Left renal pelvis (tissue), 4 donors: ENCODE measurements at regions not wholly inside any gene's neighbourhood (a gene's known extent, or its start where the extent isn't known, plus 50 kb on each side); places are given as distances from the start of the nearest gene placed in this dataset.
"Not testable (repeated sequence)": the region's sequence is repeated elsewhere in the genome, so short reads cannot be mapped to it uniquely, and the experiment has no call there.

Source experiments
- DNase-seq, 4 donors: peaks; one replicate each; pipeline ENCODE4 v3.0.0-alpha.2; 2013; ENCODE audit warnings: low read depth in 4 of 4, low spot score in 3 of 4

DNA sequence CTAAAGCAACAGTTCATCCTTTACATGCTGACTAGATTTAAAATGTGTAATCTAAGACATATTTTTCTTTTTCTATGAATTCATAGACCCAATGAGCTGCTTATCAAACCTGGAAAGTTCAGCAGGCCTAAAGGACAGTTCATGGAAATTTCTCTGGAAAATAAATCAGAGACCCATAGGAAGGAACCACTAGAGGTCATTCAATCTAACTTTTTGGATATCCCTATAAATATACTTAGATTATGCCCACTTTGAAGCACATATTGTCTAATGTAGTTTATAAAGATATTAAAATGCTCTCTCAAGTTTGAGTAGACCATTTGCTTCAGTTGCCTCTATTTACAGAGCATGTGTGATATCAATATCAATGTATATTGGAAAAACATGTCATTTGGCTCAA, 473.0 kb downstream of the FAT4 start:
- no peak for DNase-seq

DNA sequence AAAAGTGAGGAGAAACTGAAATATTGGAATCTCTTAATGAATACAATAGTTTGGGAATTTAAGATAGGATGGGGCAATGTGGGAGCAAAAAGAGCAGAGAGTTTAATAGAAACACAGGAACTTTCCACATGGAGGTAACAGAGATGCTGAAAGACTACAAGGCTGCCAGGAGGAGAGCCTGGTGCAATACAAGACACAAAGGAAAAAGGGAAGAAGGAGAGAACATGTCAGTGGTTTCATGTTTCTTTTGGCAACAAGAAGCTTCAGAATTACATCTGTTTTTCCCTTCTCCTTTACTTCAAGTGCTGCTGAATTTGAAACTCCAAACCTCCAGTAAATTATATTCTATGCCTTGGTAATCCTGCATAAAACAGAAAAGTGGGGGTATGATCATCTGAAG, 474.3 kb downstream of the FAT4 start:
- no peak for DNase-seq

DNA sequence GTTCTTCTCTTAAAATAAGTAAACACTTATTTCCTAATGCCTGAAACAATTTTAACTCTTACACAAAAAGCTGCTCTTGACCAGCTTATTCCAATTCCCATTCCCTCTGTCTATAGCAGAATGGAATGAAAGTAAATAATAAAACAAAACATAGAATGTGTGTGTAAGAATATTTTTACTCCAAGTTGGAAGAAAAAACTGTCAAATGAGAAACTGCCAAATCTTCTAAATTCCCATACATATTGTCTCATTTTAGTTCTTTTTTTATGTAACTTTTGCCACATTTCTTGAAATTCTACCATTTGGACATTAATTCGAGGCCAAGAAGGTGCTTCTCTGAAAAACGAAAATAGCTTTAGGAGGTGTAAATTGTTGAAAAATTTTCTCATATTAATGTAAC, 477.1 kb downstream of the FAT4 start:
- DNase-seq = no peak

DNA sequence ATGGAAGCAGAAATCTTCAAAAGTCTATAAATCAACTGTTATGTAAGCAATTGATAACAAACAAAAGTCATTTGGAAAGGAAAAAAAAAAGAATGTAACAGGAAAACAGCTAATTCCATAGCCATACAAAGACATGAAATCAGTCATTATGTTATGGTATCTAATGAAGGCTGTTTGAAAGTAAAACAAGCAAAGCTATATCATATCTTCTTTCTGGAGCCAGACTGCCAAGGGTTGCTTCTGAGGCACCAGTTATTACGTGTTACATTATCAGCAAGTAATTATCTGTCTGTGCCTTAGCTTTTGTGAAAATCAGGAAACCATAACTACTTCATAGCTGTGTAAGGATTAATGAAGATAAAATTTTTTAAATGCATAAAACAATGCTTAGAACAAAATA, 480.2 kb downstream of the FAT4 start:
- DNase-seq = no peak

DNA sequence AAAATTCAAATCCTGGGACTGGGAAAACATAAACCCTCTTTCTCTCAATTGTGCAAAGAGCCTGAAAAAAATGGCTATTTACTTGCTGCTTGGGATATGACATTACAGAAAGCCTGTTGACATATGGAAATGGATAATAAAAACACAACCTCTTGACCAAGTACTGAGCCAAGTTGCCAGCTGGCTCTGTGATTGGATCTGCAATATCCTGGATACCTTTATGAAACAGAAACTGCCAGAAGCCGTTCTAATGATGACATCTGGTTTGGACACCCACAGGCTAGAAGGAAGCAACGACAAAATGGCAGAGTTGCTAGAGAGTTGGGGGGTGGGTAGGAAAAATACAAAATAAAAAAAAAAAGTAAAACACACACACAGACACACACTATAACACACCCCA, 481.4 kb downstream of the FAT4 start:
- DNase-seq = no peak

DNA sequence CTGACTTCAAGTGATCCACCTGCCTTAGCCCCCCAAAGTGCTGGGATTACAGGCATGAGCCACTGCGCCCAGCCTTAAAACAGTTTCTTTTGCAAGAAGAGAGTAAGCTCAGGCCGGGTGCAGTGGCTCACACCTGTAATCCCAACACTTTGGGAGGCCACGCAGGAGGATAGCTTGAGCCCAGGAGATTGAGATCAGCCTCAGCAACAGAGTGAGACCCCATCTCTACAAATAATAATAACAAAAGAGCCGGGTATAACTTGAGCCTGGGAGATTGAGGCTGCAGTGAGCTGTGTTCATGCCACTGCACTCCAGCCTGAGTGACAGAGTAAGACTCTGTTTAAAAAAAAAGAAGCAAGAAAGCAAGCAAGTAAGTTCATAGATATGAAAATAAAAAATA, 482.9 kb downstream of the FAT4 start:
- not testable (repeated sequence) for DNase-seq

DNA sequence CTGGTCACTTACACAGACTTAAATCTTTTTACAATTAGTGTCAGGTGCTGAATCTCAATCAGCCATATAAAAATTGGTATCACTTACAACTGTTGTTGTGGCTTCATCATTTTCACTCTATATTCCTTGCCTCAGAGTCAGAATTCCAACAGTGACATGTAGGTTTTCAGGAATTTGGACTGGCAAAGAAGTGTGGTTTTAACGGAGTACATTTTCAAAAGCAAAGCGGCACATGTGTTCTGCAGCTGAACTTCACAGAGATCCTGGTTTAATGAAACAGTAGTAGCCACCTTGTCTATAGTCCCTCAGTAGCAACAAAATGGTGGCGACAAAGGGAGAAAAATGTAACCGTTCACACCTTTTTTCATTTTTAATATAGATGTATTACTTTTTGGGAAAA, 486.6 kb downstream of the FAT4 start:
- DNase-seq = no peak

DNA sequence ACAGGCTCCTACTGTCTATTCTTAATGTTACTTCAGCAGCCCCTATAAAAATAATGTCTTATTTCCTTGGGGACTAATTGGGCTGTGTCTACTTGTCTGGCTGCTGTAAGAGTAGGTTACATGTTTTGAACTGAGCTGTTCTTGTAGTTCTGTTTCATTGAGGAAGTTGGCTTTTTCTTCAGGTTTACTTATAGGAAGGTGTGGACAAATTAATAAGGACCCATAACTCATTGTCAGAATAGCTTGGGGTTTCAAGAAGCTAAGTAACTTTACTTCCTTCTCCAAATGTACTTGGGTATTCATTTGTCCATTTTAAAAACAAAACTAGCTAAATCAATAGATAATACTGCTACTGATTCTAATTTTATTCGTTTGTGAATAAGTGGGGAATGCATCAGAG, 487.2 kb downstream of the FAT4 start:
- DNase-seq = no peak

DNA sequence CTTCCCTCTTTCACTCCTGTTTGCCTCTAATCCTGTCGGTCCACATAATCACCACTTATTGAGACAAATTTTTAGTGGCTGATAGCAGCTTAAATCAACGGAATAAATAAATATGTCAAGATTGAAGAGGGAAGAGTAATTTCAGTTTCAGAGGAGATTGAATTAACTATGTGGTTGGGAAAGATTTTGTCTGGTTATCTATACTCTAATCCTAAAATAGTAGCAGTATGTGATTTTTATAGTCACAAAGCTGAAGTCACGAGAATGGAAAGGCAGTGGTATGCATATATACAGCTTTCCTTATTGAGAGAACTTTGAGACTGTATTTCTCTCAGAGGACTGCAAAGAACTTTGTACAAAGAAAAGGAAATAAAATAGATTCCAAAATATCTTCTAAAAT, 493.3 kb downstream of the FAT4 start:
- DNase-seq = no peak

DNA sequence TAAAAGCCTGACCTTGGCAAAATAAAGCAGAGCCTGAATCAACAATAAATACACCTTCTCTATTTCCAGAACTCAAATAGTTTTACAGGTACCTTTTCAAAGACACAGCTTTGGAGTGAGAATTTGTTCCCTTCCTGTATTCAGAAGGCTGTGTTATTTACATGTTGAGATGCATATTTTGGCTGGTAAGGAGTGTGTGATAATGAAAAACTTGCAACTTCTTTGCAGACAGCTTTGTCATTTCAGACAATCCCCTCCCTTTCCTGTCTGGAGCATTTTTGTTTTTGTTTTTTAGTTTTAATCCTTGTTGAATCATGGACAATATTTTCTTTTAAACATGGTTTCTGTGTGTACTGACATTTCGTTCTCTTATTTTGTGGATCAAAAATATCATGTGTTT, 493.8 kb downstream of the FAT4 start:
- no peak for DNase-seq

DNA sequence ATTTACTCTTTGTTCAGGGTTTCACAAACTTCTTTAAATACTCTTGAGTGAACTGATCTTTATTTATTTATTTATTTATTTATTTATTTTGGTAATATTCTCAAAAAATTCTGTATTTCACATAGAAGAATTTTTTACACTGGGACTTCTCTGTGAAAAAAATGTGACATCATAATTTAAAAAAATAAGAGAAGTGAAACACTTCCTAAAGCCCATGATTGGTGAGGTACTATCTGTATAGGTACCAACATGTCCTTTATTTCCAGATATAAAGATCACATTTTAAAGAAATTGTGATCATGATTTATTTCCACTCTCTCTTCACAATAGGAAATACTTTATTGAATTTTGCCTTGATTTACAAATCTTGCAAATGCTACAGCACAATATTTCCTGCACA, 497.1 kb downstream of the FAT4 start:
- DNase-seq = no peak

DNA sequence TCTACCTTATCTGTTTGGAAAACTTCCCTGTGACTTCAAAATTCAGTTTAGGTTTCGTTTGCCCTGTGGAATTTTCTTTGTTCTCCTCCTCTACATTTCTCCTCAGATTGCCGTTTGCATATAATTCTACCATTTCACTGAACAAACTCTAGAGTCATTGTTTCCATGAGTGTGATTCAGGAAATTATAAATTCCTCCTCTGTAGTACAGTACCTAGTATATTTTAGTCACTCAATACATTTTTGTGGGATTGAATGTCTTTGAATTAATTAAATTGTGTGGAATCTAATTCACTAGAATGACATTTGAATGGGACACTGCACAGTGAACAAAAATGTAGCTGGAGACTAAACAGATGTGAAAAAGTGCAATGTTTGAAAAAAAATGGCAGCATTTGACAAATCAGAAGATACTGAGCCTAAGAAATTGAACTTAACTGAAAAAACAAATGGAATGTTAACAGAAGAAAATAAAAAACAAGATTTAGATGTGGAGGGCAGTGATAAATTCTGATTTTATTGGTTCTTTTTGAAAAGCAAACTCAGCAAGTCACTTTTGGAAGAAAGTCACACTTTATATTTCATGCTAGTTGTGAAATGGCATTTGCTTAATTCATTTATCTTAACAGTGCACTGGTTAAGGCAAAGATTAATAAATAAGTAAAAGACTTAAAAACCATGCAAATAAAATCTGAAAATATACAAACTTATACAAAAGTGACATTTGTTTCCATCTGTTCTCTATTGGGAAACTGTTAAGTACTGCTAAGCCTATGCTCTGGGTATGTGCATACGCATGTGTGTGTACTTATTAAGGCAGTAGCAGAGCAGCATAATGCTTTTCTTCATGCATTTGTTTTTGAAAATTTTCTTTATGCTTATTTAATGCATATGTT, 512.3 kb downstream of the FAT4 start:
- DNase-seq = no peak

DNA sequence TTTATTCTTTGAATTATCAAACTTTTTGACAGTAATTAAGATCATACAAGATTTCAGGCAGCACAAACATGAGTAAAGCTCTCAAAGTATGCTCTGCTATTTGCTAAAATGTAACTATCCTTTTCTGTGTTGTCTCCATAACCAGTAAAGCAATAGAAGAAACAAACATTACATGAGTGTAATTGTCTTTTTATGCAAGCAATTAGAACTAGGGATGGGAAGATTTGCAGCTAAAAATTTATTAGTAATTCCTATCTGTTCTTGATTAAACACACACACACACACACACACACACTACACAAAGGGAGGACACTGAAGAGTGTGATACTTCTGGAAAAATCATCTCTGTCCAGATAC, 512.9 kb downstream of the FAT4 start:
- DNase-seq = no peak

DNA sequence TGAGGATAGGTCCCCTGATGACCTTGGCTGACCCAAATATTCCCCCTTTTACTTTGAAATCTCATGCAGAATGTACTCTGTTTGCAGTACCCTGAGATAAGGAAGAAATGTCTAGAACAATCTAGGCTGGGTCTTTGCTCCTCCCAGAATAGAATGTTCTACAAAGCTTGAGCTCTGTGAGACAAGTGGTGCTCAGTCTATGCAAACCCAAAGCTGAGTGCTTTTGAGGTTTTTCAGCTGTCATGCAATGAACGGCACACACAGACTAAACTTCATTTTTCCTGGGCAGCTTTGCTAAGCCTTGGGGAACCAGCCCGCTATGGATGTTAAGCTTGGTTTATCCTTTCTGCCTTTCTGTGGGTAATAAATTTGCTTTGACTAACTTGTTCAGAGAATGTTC, 513.6 kb downstream of the FAT4 start:
- DNase-seq = no peak

DNA sequence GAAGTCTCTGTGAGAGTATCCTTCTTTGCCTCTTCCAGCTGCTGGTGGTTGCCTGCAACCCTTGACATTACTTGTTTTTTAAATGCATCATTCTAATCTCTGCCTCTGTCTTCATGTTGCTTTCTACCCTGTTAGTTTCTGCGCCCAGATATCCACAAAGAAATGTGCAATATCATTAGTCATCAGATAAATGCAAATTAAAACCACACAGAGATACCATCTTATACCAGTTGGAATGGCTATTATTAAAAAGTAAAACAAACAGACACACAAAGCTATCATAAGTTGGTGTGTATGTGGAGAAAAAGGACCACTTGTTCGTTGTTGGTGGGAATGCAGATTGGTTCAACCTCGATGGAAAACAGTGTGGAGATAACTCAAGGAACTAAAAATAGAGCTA, 517.4 kb downstream of the FAT4 start:
- no peak for DNase-seq

DNA sequence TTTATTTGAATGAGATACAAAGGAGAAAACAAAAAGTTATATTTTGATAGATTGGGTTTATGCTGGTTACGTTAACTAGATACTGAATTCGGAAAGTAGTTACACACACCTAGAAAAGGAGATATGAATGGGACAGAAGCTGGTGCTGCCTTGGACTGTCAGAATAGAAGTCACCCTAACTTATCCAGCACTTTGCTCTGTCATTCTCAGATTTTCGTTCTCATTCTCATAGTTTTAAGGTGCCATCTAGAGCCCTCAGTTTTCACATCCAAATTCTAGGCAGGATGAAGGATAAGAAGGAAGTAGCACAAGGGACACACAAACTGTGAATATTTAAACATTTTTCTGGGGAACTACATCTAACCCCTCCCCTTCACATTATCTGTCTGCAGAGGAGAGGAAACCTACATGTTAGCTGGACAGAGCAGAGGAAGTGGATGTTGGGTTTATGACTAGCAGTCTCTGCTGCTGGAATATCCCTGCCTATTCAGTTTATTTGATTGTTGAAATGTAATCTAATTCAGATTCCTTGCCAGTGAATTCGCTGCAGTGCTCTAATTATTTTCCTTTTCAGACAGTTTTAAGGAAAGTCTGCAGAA, 521.9 kb downstream of the FAT4 start:
- DNase-seq = no peak

DNA sequence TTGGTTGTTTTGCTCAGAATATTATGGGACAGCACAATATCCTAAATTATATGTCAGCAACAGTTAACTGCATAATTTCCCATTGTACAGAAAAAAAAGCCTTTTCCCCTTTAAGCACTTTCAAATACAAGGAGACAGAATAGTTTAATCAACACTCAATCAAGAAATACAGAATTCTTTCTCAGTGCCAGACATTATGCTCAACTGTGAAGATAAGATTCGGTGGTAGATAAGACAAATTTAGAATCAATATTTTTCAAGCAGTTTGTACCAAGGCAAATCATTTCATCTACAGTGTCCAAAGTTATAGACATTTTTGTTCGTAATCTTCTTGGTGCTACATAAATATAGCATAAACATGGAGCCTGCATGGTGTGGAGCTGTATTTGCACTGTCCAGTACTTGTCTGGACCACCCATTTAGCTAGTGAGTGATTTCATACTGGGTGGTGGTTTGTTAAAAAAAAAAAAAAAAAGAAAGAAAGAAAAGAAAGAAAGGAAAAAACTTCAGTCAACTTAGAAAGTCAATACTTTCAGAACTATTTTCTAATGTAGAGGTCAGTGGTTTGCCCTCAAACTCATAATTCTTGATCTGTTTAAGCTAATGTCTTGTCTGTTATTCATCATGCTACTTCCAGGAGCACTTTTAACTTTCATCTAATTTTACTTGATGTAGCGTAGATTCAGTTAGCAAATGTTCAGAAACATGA, 522.9 kb downstream of the FAT4 start:
- DNase-seq = no peak

DNA sequence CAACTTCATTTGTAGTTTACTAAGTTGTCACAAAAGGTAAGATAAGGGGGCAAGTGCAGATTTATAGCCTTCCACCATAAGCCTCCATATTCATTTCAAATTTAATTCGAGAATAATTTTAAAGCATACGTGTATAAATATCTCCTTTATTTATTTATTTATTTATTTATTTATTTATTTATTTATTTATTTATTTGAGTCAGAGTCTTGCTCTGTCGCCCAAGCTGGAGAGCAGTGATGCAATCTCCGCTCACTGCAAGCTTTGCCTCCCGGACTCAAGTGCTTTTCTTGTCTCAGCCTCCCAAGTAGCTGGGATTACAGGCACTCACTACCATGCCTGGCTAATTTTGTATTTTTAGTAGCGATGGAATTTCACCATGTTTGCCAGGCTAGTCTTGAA, 523.4 kb downstream of the FAT4 start:
- DNase-seq = no peak

DNA sequence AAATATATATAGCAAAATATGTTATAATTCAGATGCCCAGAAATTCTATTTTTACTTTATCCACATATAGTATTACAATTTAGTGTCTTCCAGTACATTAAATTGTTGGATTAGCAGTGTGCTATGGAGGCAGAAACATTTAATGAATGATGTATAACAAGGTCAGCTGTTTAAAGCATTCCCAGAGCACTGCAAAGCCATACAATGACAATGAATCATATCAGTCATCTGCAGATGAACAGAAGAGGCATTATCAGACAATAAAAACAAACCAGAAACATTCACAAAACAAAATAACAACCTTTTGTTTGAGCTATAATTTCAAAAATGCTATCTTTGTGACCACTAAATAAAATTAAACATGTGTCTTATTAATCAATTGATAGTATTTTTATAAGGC, 524.2 kb downstream of the FAT4 start:
- DNase-seq = no peak

DNA sequence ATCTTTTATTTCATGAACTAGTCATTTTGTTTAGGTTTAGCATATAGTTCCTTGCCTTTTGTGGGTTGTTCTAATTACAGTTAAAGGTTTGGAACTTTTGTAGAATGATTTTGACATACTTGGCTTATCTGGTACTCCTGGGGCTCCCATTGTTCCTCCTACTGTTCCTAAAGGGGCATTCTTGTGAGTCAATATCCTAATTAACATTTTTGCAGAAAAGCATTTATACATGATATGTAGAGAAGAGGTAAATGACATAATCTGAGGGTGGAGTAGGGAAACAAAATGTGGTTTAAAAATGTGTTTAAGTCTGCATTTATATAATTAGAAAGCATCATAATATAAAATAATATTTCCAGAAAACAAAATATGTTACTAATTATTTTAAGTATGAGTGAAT, 529.2 kb downstream of the FAT4 start:
- no peak for DNase-seq

DNA sequence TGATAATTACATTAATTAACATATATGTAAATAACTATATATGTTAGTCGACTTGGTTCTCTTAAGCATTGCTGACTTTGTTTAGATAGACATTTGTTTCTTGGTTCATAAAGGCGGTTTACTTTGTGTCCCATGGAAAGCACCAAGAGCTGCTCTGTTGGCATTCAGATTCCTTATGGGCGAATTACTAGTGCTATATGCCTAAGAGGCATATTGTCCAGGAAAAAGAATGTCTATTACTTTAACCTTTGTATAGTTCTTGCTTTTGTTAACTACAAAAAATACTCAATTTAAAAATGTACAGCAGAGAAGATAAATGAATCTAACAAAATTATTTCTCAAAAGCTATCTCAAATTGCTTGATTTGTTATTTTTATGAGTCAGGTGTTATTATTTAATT, 532.8 kb downstream of the FAT4 start:
- no peak for DNase-seq

DNA sequence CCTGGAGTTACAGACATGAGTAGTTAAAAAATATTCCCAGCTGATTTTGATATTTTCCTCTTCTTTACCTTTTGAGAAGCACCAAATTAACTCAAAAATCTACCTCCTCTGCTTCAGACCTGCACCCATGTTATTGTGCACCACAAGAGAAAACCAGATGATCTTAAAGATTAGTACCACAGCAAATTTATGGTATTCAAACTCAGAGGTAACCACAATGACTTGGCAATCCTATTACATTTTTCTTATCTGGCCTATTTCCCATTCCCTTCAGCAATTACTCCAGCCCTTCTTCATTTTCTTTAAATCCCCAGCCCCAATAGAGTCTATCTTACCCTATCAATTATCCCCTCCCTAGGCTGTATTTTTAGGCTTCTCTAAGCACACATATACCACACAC, 535.1 kb downstream of the FAT4 start:
- no peak for DNase-seq
